CD4-positive, alpha-beta T cell treated with Interleukin-17A for 1 hour (primary cell): ENCODE measurements at regions not wholly inside any gene's neighbourhood (a gene's known extent, or its start where the extent isn't known, plus 50 kb on each side); places are given as distances from the start of the nearest gene placed in this dataset.
A peak's percentile ranks its signal among the peaks of the same experiment; 100 is the strongest.

ENCODE experiments used
- DNase-seq: peaks from one replicate; pipeline ENCODE4 v3.0.0-alpha.2; 2020

GRCh38 chr1:212228076-212228475, 57.1 kb upstream of the PPP2R5A start:
- DNase-seq, result no peak

GRCh38 chr1:212228591-212229119, 56.6 kb upstream of the PPP2R5A start:
- DNase-seq, result no peak

DNA sequence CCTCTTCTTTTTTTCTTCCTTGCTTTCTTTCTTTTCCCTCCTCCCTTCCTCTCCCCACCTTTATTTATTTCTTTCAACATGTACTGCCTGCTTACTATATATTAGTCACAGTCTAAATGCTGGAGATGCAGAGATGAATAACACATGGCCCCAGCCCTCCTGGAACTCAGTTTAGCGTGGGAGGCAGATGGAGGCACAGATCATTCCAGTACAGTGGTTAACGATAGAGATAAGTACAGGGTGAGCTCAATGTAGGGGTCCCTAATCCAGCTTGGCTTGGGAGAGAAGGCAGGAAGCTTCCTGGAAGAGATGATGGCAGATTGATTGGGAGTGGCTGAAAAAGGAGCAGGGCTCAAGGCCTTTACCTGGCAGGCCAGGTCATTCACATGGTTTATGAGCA, 55.6 kb upstream of the PPP2R5A start:
- no peak for DNase-seq

DNA sequence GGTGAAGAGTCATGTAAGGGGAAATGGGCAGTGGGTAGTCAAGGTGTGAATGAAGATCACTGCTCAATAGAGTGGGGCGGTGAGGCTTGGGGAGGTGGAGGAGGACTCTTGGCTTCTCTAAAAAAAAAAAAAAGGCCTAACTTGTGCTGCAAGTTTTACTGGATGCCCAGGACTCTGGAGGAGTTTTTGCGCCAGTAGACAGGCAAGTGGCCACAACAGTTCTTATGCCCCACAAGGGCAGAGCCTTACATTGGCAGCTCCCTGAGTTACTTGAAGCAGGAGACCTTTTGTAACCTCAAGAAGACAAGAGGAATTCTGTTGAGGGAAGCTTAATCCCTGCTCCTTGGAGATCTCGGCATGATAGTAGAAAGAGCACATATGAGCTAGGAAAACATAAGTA, 54.9 kb upstream of the PPP2R5A start:
- no peak for DNase-seq

DNA sequence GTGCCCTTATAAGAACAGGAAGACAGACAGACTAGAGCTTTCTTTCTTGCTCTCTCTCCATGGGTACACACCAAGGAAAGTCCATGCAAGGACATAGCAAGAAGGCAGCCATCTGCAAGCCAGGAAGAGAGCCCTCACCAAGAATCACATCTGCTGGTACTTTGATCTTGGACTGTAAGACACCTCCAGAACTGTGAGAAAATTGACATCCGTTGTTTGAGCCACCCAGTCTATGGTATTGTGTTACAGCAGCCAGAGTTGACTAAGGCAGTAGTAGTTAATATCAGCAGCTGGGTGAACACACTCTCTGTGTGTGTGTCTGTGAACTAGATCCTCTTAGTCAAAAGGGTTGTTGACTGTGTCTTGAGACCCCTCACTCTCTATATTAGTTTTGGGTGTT, 53.8 kb upstream of the PPP2R5A start:
- DNase-seq, result peak; percentile 25

GRCh38 chr1:212232090-212232489, 53.1 kb upstream of the PPP2R5A start:
- no peak for DNase-seq

DNA sequence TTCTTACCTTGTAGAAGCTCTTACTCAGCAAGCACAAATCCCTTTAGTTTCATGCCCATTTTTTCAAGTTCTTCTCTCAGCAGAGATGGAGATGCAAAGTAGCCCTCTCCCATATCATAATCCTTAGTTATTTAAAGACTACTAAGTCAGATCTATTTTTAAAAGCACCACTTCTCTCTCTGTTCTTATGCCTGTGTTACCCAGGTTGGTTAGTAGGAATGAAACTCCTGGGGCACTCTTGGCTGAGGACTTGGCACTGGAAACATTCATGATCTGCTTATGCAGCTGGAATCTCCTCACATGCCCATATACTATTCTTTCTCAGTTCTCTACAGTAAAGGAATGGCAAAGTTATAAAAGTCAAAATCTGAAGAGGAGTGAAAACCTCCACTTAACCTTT, 51.9 kb upstream of the PPP2R5A start:
- no peak for DNase-seq

DNA sequence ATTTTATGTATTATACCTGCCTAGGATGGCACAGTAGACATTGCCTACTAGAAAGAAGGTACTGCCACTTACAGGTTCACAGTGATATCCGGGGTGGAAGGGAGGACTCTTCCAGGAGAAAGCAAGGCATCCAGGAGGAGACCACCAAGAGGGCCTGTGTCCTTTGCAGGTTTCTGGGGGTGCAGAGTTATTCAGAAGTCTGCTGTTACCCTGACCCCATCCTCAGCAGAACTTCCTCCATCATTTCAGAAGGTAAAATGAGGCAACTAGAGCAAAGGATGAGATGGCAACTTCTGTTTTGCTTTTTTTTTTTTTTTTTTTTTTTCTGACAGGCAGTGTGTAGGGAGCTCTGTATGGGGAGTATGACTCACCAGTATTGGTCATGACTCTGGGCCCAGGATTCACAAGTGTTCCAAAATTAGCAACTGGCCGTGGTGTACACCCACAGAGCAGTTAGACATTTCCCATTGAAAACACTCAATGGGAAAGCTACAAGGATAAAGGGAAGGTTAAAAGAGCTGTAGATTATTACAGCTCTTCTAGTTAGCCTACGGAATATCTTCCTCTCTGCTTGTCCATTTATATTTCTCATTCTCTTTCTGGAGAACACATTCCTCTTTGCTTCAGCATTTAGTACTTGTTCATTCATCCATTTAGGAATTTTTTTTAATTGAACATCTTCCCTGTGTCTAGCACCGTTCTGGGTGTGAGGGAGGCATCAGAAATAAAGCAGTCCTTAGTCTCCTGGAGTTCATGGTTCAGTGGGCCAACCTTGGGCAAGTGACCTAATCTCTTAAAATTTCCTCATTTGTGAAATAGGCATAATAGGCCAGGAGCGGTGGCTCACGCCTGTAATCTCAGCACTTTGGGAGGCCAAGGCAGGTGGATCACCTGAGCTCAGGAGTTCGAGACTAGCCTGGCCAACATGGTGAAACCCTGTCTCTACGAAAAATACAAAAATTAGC, 50.5 kb upstream of the PPP2R5A start:
- peak; percentile 18 for DNase-seq
